ENCODE measurements at regions not wholly inside any gene's neighbourhood (a gene's known extent, or its start where the extent isn't known, plus 50 kb on each side); places are given as distances from the start of the nearest gene placed in this dataset.

DNA sequence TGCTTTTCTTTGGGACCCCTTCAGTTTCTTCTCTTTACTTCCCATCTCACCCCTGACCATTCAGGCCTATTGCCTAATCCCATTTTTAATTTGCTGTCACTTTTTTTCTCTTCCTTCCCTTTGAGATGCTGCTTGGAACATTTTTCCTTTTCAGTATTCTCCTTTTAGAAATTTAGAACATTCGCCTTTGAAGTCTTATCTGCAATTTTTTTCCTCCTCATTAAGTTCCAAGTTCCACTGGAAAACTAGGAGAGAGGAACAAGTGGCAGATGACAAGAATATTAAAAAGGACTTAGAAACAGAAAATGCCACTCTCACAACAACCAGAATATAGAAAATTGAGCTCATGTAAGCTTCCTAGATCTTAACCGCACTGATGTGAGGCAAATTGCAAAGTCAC lies 126.6 kb downstream of the PSMG1 start:
- DNase-seq (ENCODE audit: low read depth) = no peak

DNA sequence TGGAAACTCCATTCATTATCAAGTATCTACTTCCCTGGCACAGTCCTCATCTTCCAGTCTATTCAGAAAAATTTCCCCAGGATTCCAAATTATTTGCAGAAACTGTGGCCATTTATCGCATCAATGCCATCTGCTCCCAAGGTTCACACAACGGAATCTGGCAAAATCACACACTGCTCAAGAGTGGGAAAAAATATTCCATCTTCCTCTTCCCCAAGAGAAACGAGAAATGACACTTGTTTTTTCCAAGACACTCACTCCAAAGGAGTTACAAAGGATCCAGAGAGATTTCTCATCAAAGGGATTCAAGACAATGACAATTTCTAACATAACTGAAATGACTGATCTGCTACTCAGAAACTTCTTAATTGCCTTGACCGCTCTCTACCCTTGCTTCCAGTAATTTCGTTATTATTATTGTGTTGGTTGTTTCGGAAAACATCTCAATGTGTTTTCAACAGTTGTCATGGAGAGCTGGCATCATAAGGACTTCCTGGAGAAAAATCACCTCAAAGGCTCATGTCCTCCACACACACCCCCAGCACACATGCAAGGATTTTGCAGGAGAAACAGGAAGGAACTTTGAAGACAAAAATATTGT lies 128.0 kb downstream of the PSMG1 start:
- DNase-seq (ENCODE audit: low read depth) = no peak

GRCh38 chr21:39054066-39054465 lies 129.2 kb downstream of the PSMG1 start:
- no peak for DNase-seq (ENCODE audit: low read depth)

DNA sequence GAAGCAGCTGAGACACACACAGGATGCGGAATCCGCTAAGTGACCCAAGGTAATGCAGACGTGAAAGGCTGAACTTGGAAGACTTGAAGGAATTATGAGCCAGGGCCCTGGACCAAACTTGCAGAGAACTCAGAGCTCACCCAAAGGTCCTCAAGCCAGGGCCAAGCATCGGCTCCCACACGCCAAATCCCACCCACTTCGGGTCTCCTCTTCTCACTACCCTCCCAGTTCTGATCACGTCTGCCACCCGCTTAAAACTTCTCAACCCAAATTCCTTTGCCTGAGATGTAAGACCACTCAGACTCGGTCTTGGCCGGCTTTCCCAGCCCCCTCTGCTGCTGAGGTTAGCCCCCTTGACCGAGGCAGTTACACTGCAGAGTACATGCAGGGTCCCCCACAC lies 130.1 kb downstream of the PSMG1 start:
- no peak for DNase-seq (ENCODE audit: low read depth)

GRCh38 chr21:39052718-39053117 lies 130.5 kb downstream of the PSMG1 start:
- no peak for DNase-seq (ENCODE audit: low read depth)

GRCh38 chr21:39051588-39051949 lies 131.7 kb downstream of the PSMG1 start:
- DNase-seq (ENCODE audit: low read depth) = peak; percentile 10

DNA sequence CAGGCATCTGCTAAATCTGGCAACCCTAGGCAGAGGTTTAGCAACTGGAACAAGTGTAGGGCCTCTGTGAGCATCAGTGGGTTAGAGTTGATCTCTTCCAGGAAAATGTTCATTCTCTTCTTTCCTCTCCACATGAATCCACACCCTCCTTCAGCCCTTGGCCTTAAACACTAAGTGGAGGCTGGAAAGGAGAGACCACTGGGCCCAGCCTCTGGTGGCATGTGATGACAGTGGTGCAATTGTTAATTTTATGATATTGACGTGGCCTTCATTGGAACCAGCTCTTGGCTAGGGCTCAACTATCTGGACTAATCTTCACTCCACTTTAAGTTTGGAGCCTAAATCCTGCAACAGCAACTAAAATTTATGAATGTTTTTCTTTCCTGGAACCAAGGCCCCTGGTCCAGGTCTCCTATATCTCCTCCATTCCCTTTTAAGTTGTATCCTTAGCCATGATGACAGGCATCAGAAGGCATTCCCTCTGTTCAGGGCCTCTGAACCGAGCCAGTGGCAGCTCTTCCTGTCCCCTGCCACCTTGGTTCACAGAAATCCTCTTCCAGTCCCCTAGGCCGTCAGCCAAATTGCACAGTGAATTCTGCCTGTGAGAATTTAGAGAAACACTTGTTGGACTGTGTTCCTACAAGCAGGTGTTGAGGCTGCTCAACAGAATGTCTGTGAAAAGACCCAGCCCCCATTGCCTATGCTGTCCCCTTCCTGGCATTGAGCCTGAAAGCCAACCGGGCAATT lies 132.2 kb downstream of the PSMG1 start:
- DNase-seq (ENCODE audit: low read depth) = no peak

GRCh38 chr21:39048574-39048973 lies 134.7 kb downstream of the PSMG1 start:
- DNase-seq (ENCODE audit: low read depth) = no peak

DNA sequence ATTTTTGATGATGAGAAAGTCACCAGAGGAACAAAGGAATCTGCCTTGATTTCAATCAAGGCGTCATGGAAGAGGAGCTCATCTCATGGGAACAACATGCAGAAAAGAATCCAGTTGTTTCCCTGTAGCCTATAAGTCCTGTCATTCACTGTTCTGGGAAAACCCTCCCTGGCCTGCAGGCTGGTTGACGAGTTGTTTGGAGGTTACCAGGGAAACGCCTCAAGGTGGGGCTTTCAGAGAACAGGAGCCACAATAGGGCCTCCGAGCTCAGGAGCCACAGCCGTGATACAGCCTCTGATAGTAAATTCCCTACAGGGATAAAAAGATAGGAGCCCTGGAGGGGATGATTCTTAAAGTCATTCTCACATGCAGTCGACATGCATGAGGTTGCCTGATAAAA lies 135.2 kb downstream of the PSMG1 start:
- no peak for DNase-seq (ENCODE audit: low read depth)

DNA sequence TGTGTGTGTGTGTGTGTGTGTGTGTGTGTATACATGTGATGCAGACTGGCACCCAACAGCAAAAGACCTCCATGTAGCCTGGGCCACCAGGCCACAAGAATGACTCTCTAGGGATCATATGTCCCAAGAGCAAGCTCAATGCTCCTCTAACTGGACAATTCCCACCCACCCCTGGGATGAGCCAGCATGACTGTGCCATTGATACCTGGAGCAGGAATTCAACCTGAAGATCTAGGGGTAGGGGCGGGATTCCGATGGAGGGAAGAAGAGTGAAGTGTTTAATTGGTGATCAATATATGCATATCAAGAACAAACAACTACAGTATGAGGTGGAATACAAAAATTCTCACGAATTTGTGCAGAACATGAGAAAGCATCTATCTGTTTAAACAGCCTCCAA lies 136.2 kb downstream of the PSMG1 start:
- no peak for DNase-seq (ENCODE audit: low read depth)

GRCh38 chr21:39046236-39046916 lies 136.9 kb downstream of the PSMG1 start:
- no peak for DNase-seq (ENCODE audit: low read depth)

DNA sequence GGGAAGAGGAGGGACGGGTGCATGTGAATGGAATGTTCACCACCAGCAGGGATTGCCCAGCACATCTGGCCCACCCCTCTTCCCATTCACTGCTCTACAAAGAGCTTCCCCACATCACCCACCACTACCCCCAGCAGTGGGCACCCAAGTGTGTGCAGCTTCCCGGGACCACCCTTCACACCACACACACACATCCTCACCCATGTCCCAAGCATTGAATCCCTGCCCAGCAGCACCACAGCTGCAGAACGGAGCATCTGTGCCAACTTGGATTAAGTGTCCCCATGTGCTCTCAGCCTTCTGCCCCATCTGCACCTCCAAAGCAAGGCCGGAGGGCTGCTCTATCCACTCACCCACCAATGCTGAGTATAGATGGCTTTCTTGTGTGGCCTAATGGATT lies 141.4 kb downstream of the PSMG1 start:
- DNase-seq (ENCODE audit: low read depth) = peak; percentile 13

DNA sequence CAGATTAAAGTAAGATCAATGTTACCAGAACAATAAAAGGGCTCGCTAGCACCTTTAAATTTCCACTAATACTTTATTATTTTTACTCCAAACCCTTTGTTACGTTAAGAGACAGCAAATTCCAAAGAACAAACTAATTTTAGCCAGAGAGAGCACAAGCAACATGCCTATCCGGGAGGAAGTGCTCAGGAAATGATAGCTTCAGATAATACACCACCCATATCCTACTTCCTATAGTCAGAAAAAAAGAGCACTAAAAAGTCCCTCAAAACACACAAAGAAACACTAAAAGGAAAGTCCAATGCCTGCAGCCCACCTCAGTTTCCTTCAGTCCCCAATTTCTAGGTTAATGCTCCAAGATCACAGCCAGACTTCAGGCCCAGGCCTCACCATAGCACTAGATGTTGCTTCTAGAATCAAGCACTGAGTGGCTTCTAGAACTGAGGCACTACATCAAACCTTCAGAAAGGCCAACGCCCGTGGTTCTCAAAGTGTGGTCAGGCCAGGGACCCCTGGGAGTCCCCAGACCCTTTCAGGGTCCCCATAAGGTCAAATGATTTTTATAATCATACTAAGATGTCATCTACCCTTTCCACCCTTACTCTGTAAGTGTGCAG lies 142.6 kb downstream of the PSMG1 start:
- no peak for DNase-seq (ENCODE audit: low read depth)

GRCh38 chr21:39037807-39038405 lies 145.3 kb downstream of the PSMG1 start:
- no peak for DNase-seq (ENCODE audit: low read depth)

DNA sequence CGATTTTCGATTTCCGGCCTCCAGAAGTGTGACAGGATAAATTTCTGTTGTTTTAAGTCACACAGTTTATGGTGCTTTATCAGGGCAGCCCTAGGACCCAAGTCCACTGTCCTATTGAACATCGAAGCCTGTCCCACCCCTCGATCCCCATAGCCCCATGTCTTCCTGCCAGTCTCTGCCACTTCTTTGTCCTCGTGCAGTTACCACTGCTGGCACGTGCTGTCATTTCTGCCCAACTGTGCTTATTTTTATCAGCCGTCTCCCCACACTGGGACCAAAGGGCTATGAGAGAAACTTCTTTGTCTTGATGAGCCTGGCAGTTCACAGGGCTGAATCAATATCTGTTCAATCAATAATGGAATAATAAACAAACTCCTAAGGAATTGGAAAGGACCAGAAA lies 146.7 kb downstream of the PSMG1 start:
- DNase-seq (ENCODE audit: low read depth) = no peak

GRCh38 chr21:39034590-39035536 lies 148.4 kb downstream of the PSMG1 start:
- DNase-seq (ENCODE audit: low read depth) = no peak

DNA sequence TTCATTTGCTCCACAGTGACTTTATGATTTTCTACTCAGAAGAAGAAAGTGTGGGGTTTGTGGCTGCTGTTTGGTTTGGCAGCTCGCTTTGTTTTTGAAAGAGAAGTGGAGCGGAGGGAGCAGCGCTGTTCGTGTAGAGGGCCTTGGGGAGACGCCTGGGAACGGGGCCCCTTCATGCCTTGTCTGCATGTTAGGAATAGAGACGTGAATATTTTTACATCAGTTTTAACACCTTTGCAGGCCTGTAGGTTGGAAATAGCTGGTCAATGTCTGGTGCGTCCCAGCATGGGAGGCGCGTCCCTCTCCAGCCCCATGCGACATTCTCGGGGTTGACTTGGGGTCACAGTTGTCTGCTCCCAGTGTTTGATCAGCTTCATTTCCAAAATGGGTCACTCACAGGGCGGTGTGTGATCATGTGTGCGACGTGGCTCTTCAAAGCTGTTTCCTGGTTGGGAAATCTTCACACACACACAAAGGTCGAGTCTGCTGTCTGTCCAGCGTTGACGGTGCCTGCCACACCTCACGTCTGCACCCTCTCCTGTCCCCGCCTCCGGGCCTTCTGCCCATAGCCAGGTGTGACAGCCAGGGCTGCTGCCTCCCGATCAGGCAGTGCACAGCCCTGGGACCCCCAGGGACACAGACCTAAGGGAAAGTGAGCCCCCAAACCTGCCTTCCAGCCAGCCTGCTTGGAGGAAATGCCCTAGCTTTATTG lies 149.2 kb downstream of the PSMG1 start:
- no peak for DNase-seq (ENCODE audit: low read depth)

DNA sequence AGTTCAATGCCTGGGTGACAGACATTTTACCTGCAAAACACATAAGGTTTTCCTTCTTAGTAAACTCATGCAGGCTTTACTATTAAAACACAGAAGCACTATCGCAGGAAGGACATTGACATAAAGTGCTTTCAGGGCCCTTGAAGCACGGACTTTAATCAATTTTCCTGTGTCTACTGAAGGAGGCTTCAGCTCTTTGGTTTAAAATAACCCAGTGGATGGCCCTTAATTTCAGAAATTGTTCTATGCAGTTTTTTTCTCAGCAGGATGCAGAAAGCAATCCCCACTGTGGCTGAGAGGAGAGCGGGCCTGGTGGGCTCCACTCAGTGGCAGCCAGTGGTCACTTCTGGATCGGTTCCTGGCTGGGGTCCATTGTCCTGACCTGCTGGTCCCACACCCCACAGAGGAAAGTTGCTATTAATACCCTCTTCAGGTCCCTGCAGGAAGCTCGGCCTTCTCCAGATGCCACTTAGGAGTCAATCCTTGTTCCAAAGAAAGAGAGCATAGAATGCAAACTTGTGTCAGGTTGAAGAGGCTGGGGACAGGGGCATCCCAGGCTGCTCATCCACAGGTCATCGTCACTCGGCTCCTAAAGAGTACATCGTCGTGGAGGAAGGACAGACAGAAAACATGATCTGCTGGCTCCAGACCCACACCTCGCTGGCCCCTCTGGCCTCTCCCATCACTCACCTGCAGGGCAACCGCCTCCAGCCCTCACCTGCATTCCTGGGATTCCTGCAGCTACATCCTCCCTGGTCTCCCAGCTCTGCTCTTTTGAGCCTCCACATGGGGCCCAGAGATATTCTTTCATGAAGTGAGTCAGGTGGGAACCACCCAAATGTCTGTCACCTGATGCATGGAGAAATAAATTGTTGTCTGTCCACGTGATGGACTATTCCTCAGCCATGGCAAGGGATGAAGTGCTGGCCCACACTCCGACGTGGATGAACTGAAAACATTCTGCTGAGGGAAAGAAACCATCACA lies 153.1 kb downstream of the PSMG1 start:
- DNase-seq (ENCODE audit: low read depth) = no peak
